Astrocyte of the cerebellum (primary cell): ENCODE measurements at regions not wholly inside any gene's neighbourhood (a gene's known extent, or its start where the extent isn't known, plus 50 kb on each side); places are given as distances from the start of the nearest gene placed in this dataset.

Source experiments
- DNase-seq: peaks from one replicate; pipeline ENCODE4 v3.0.0-alpha.2; 2011; ENCODE audit warnings: low read depth
- H3K4me3 ChIP-seq: 2 replicates; pipeline ENCODE4 v1.5.1; 2011; ENCODE audit warnings: mild to moderate bottlenecking, low read depth, low read length, moderate library complexity
- CTCF ChIP-seq: IDR thresholded peaks from 2 replicates; pipeline ENCODE4 v1.5.1; 2012; ENCODE audit warnings: low read length, low read depth, moderate library complexity, mild to moderate bottlenecking; ENCODE audit errors: missing control alignments
- in situ Hi-C: cut with HindIII; loops from 2 replicates; pipeline ENCODE4 v1.10.0; 2017; ENCODE audit warnings: low sequenced_read_pairs

- no peak overlapping the region for H3K4me3 ChIP-seq
- DNase-seq: no peak
- in situ Hi-C loops: no loop called here
- no peak for TF ChIP-seq CTCF
Observed at GRCh38 chr12:58728397-58728796, 191.9 kb downstream of the LRIG3 start.

- TF ChIP-seq CTCF: no peak
- in situ Hi-C loops: no loop called here
- DNase-seq: no peak
- no peak overlapping the region for H3K4me3 ChIP-seq
Observed at GRCh38 chr12:58731096-58731495, 189.2 kb downstream of the LRIG3 start.

GRCh38 chr12:58732894-58733293 lies 187.4 kb downstream of the LRIG3 start:
- no peak for DNase-seq
- in situ Hi-C loops: no loop called here
- no peak overlapping the region for H3K4me3 ChIP-seq
- no peak for TF ChIP-seq CTCF

- no peak overlapping the region for H3K4me3 ChIP-seq
- DNase-seq: no peak
- no peak for TF ChIP-seq CTCF
- in situ Hi-C loops: no loop called here
Observed at GRCh38 chr12:58741226-58741625, 179.1 kb downstream of the LRIG3 start.

GRCh38 chr12:58745348-58746125 lies 174.8 kb downstream of the LRIG3 start:
- in situ Hi-C loops: no loop called here

GRCh38 chr12:58747533-58747932 lies 172.8 kb downstream of the LRIG3 start:
- in situ Hi-C loops: no loop called here
- TF ChIP-seq CTCF: no peak
- no peak overlapping the region for H3K4me3 ChIP-seq
- no peak for DNase-seq

More at GRCh38 chr12:58745348-58746125, 174.8 kb downstream of the LRIG3 start:
- H3K4me3 ChIP-seq: no peak overlapping the region
- no peak for DNase-seq
- TF ChIP-seq CTCF: no peak
